Astrocyte (in vitro differentiated cells and primary cell): ENCODE measurements at regions not wholly inside any gene's neighbourhood (a gene's known extent, or its start where the extent isn't known, plus 50 kb on each side); places are given as distances from the start of the nearest gene placed in this dataset.
"Not testable (repeated sequence)": the region's sequence is repeated elsewhere in the genome, so short reads cannot be mapped to it uniquely, and the experiment has no call there.

Experiments used
- DNase-seq: peaks from one replicate; pipeline ENCODE4 v3.0.0-alpha.2; 2010; ENCODE audit warnings: low read depth
- FAIRE-seq: peaks from 2 replicates; lab custom pipeline; 2011; peaks lifted over from hg19 to GRCh38; lab: Jason Lieb, UNC
- H2AFZ ChIP-seq: 2 replicates; pipeline ENCODE4 v1.6.0; 2012; ENCODE audit warnings: low read depth, low read length, inconsistent platforms
- H3K27ac ChIP-seq: 2 replicates; pipeline ENCODE4 v1.5.1; 2011; ENCODE audit warnings: low read depth, low read length, inconsistent platforms
- H3K27me3 ChIP-seq: 2 replicates; pipeline ENCODE4 v1.6.0; 2011; ENCODE audit warnings: low read length, inconsistent platforms; ENCODE audit not compliant: insufficient read depth
- H3K36me3 ChIP-seq: 2 replicates; pipeline ENCODE4 v1.5.1; 2011; ENCODE audit warnings: low read length, inconsistent platforms; ENCODE audit not compliant: insufficient read depth
- H3K4me1 ChIP-seq: 2 replicates; pipeline ENCODE4 v1.5.1; 2011; ENCODE audit warnings: low read length, inconsistent platforms; ENCODE audit not compliant: insufficient read depth
- H3K4me2 ChIP-seq: 2 replicates; pipeline ENCODE4 v1.6.0; 2012; ENCODE audit warnings: low read length, inconsistent platforms
- H3K4me3 ChIP-seq: 2 replicates; pipeline ENCODE4 v1.5.1; 2011; ENCODE audit warnings: low read depth, mild to moderate bottlenecking, low read length, inconsistent platforms; ENCODE audit not compliant: insufficient read depth
- H3K79me2 ChIP-seq: 2 replicates; pipeline ENCODE4 v1.6.0; 2012; ENCODE audit warnings: mild to moderate bottlenecking, low read length, inconsistent platforms; ENCODE audit not compliant: insufficient read depth
- H3K9ac ChIP-seq: 2 replicates; pipeline ENCODE4 v1.6.0; 2012; ENCODE audit warnings: mild to moderate bottlenecking, low read length, inconsistent platforms
- H3K9me3 ChIP-seq: 2 replicates; pipeline ENCODE4 v1.5.1; 2012; ENCODE audit warnings: low read depth, mild to moderate bottlenecking, low read length, inconsistent platforms; ENCODE audit not compliant: insufficient read depth
- H4K20me1 ChIP-seq: 2 replicates; pipeline ENCODE4 v1.6.0; 2012; ENCODE audit warnings: low read length, inconsistent platforms; ENCODE audit not compliant: insufficient read depth
- H3K27ac Mint-ChIP-seq: one replicate; pipeline ENCODE4 v1.8.0; 2021; ENCODE audit warnings: mild to moderate bottlenecking, mixed read lengths; ENCODE audit not compliant: unreplicated experiment
- H3K27me3 Mint-ChIP-seq: one replicate; pipeline ENCODE4 v1.8.0; 2021; ENCODE audit warnings: low read depth, mixed read lengths; ENCODE audit not compliant: unreplicated experiment
- H3K36me3 Mint-ChIP-seq: one replicate; pipeline ENCODE4 v1.8.0; 2021; ENCODE audit warnings: low read depth, mixed read lengths; ENCODE audit not compliant: unreplicated experiment
- H3K4me1 Mint-ChIP-seq: one replicate; pipeline ENCODE4 v1.8.0; 2021; ENCODE audit warnings: low read depth, mixed read lengths; ENCODE audit not compliant: unreplicated experiment
- H3K4me3 Mint-ChIP-seq: one replicate; pipeline ENCODE4 v1.8.0; 2021; ENCODE audit warnings: mild to moderate bottlenecking, moderate library complexity, mixed read lengths; ENCODE audit not compliant: unreplicated experiment
- H3K9me3 Mint-ChIP-seq: one replicate; pipeline ENCODE4 v1.8.0; 2021; ENCODE audit warnings: mild to moderate bottlenecking, mixed read lengths; ENCODE audit not compliant: unreplicated experiment
- EZH2 ChIP-seq: IDR thresholded peaks from 2 replicates; pipeline ENCODE4 v1.6.1; 2012; ENCODE audit warnings: mild to moderate bottlenecking, low read length, inconsistent platforms; ENCODE audit not compliant: insufficient read depth
- TF ChIP-seq, protein P1 (sequence below): IDR thresholded peaks from 2 replicates; pipeline ENCODE4 v1.5.1; 2011; ENCODE audit warnings: low read depth, mild to moderate bottlenecking, inconsistent platforms, low read length, moderate library complexity; ENCODE audit not compliant: insufficient read depth

DNA sequence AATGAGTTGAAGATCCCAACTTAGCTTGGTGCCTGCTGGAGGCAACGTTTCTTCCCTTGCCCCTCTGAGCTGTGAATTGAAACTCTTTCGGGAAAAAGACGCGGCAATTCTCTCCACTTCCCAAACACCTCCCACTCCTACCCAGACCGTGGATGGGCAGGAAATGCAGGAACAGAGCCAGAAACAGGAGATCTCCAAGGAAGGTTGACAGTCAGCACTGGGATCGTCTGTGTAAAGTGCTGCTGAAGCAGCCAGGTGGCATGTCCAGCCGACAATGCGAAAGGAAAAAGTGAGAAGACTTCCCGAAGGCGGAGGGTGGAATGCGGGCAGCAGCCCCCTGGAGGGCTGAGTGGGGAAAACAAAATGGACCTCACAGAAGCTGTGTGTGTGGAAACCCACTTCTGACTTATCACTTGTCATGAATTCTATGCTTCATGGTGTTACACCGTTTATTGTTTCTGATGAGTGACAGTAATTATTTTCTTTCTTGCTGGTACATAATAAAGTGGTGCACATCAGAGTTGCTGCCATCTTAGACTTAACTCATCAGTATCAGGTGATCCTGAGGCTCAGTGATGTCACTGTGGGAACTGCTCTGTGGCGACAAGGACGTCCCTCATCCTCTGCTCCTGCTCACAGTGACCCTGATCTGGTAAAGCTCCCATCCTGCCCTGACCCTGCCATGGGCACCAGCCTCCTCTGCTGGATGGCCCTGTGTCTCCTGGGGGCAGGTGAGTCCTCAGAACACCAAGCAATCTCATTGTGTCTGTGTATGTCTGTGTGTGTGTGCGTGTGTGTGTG is 220.5 kb upstream of the PRSS1 start:
- H3K4me1 ChIP-seq = no peaks in the 10 kb centered on the region
- H3K4me2 ChIP-seq = no peak overlapping the region
- no peak overlapping the region for H2AFZ ChIP-seq
- DNase-seq = no peak
- H3K9ac ChIP-seq = no peak overlapping the region
- H3K36me3 ChIP-seq = no peaks in the 10 kb centered on the region
- H3K4me1 Mint-ChIP-seq = no peaks in the 10 kb centered on the region
- H3K79me2 ChIP-seq = no peaks in the 10 kb centered on the region
- no peaks in the 10 kb centered on the region for H3K36me3 Mint-ChIP-seq
- no peak overlapping the region for H3K27ac ChIP-seq
- H3K4me3 Mint-ChIP-seq = no peak overlapping the region
- no peak for FAIRE-seq
- H3K9me3 ChIP-seq = no peaks in the 10 kb centered on the region
- no peak overlapping the region for H3K27ac Mint-ChIP-seq
- peaks cover 19% of the 10 kb centered on the region for H3K27me3 Mint-ChIP-seq
- TF ChIP-seq, protein P1, sequence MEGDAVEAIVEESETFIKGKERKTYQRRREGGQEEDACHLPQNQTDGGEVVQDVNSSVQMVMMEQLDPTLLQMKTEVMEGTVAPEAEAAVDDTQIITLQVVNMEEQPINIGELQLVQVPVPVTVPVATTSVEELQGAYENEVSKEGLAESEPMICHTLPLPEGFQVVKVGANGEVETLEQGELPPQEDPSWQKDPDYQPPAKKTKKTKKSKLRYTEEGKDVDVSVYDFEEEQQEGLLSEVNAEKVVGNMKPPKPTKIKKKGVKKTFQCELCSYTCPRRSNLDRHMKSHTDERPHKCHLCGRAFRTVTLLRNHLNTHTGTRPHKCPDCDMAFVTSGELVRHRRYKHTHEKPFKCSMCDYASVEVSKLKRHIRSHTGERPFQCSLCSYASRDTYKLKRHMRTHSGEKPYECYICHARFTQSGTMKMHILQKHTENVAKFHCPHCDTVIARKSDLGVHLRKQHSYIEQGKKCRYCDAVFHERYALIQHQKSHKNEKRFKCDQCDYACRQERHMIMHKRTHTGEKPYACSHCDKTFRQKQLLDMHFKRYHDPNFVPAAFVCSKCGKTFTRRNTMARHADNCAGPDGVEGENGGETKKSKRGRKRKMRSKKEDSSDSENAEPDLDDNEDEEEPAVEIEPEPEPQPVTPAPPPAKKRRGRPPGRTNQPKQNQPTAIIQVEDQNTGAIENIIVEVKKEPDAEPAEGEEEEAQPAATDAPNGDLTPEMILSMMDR = no peak
- no peak for TF ChIP-seq EZH2
- peaks cover 12% of the 10 kb centered on the region for H3K27me3 ChIP-seq
- no peak overlapping the region for H3K4me3 ChIP-seq
- H4K20me1 ChIP-seq = no peaks in the 10 kb centered on the region
- no peaks in the 10 kb centered on the region for H3K9me3 Mint-ChIP-seq

DNA sequence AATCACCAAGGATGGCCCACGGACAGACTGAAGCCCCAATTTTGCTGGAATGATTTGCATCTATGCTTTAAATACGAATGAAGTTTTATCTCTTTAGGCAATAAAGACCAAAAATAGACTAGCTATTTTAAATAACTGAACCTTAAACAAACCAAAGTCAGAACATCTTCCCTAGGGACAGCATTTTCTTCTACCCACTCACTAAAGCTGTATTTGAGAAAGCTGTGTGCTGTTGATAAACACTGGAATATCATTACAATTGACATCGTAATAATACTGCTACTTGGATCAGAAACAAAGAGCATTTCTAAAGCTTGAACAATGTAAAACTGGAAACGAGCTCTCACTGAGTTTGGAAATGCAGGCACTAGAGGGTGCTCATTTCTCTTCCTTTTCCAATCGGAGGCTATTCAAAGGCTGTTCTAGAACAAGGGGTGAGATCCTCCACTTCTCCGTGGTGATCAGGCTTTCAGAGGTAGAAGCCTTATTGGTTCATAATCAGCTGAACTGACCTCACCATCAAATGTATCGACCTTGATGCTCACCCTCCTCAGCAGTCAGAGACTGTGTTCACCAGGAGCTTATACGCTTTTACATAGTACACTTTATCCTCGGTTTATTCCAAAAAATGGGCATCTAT is 225.3 kb upstream of the PRSS1 start:
- DNase-seq = no peak
- no peaks in the 10 kb centered on the region for H3K4me1 ChIP-seq
- H2AFZ ChIP-seq = no peak overlapping the region
- TF ChIP-seq, protein P1 = peak; percentile 22
- TF ChIP-seq EZH2 = no peak
- Mint-ChIP-seq H3K4me3 (no peak overlapping the region), H3K27ac (no peak overlapping the region), H3K4me1 (no peaks in the 10 kb centered on the region), H3K9me3 (no peaks in the 10 kb centered on the region), H3K36me3 (no peaks in the 10 kb centered on the region), H3K27me3 (peaks cover 31% of the 10 kb centered on the region)
- no peak overlapping the region for H3K27ac ChIP-seq
- no peaks in the 10 kb centered on the region for H4K20me1 ChIP-seq
- H3K4me2 ChIP-seq = no peak overlapping the region
- no peaks in the 10 kb centered on the region for H3K36me3 ChIP-seq
- H3K27me3 ChIP-seq = peaks cover 17% of the 10 kb centered on the region
- no peaks in the 10 kb centered on the region for H3K79me2 ChIP-seq
- no peaks in the 10 kb centered on the region for H3K9me3 ChIP-seq
- no peak overlapping the region for H3K9ac ChIP-seq
- FAIRE-seq = no peak
- no peak overlapping the region for H3K4me3 ChIP-seq

DNA sequence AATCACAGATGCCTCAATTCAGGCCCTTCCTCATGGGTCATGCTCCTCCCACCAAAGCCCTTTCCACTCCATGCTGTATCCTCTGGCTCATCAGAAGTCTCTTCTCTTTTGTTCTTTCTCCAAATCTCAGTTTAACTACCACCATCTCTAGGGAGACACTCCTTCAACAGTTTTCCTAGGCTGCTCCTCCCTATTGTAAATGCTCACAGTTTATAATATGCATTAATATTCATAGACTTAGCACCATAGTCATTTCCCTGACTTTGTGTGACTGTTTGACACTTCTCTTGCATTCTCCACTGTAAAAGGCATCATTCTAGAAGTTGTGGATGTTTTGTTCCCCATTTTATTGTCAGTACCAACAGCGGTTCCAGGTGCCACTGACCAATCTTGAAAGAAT is 226.5 kb upstream of the PRSS1 start:
- H3K9me3 ChIP-seq = no peaks in the 10 kb centered on the region
- no peaks in the 10 kb centered on the region for H3K36me3 ChIP-seq
- H3K36me3 Mint-ChIP-seq = no peaks in the 10 kb centered on the region
- no peaks in the 10 kb centered on the region for H3K79me2 ChIP-seq
- peaks cover 13% of the 10 kb centered on the region for H3K27me3 ChIP-seq
- TF ChIP-seq, protein P1 = no peak
- TF ChIP-seq EZH2 = no peak
- no peak for DNase-seq
- H3K27ac Mint-ChIP-seq = no peak overlapping the region
- no peak overlapping the region for H3K9ac ChIP-seq
- H4K20me1 ChIP-seq = no peaks in the 10 kb centered on the region
- H3K9me3 Mint-ChIP-seq = no peaks in the 10 kb centered on the region
- no peak for FAIRE-seq
- no peak overlapping the region for H3K4me3 Mint-ChIP-seq
- no peak overlapping the region for H2AFZ ChIP-seq
- H3K4me2 ChIP-seq = no peak overlapping the region
- no peaks in the 10 kb centered on the region for H3K4me1 Mint-ChIP-seq
- no peak overlapping the region for H3K4me3 ChIP-seq
- no peak overlapping the region for H3K27ac ChIP-seq
- H3K27me3 Mint-ChIP-seq = peaks cover 33% of the 10 kb centered on the region
- H3K4me1 ChIP-seq = no peaks in the 10 kb centered on the region

DNA sequence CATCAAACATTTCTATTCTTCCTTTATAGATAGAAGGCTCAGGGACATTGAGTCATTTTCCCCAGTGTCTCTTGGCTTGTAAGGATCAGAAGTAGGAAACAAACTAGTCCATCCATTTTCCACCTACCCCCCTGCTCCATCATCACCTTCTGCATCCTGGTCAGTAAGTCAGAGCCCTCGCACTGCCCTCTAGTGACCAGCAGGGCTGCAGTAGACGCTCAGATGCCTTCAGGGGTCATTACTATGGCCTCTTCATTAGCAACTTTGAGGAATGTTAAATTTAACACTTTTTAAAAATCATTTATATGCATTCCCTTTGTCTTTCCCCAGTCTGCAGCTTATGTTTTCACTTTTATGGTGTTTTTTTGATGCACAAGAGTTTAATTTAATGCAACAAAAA is 228.4 kb upstream of the PRSS1 start:
- H3K9me3 Mint-ChIP-seq, H3K36me3 Mint-ChIP-seq, FAIRE-seq, DNase-seq, H3K27ac ChIP-seq, H3K27ac Mint-ChIP-seq, H3K36me3 ChIP-seq, H3K4me1 ChIP-seq, H3K4me3 Mint-ChIP-seq, H3K4me3 ChIP-seq, H3K4me2 ChIP-seq, H3K79me2 ChIP-seq, H2AFZ ChIP-seq, H3K9me3 ChIP-seq, H3K4me1 Mint-ChIP-seq, H3K27me3 ChIP-seq, H4K20me1 ChIP-seq, H3K9ac ChIP-seq: not testable (repeated sequence)
- H3K27me3 Mint-ChIP-seq = peaks cover 20% of the 10 kb centered on the region
